ENCODE measurements at regions not wholly inside any gene's neighbourhood (a gene's known extent, or its start where the extent isn't known, plus 50 kb on each side); places are given as distances from the start of the nearest gene placed in this dataset.

DNA sequence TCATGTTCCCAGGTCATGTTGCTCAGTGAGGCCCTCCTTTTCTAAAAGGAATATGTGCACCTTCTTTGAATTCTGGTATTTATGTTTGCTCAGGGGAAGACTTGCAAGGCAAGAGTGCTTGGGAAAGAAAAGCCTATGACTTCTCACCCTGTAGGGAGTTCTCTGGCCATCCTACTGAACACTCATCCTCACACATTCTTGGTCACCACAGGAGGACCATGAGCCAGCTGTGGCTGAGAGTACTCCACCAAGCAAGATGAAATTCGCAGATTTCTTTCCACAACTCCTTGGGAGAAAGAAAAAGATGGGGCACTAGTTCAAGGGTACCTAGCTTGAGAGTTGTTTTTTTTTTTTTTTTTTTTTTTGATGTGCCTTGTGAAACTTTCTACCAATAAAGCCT is 179.6 kb downstream of the FZD1 start:
- no peak for DNase-seq
- Histone ChIP-seq H3K4me3 (ENCODE audit: low read length) (no peak overlapping the region), H3K9me3 (ENCODE audit: control insufficient read depth in 1 of 2, insufficient read depth in 1 of 2, low read length in 2 of 2) (peaks cover 0 to 9% of the 10 kb centered on the region in 2 experiments), H3K27ac (ENCODE audit: low read depth in 1 of 2, low read length in 2 of 2) (no peak overlapping the region), H3K27me3 (ENCODE audit: control insufficient read depth in 1 of 2, insufficient read depth in 2 of 2, low read length in 2 of 2) (no peaks in the 10 kb centered on the region), H3K4me1 (ENCODE audit: insufficient read depth, low read length) (no peaks in the 10 kb centered on the region), H3K36me3 (ENCODE audit: insufficient read depth, low read length) (no peaks in the 10 kb centered on the region)
- TF ChIP-seq CTCF (IDR thresholded peaks at IDR 0.05), result no peak
- H3K36me3 Mint-ChIP-seq (ENCODE audit: low read depth), result no peaks in the 10 kb centered on the region
- H3K27ac Mint-ChIP-seq, result no peak overlapping the region
- peaks cover 36% of the 10 kb centered on the region for H3K9me3 Mint-ChIP-seq
- CTCF ChIA-PET, result interaction anchor here (0.6 kb wide), 1 partner anchor 12 kb away, joined by 3 read pairs; no protein-coding TSS in a partner anchor
- no peaks in the 10 kb centered on the region for H3K27me3 Mint-ChIP-seq
- H3K4me1 Mint-ChIP-seq (ENCODE audit: low read depth), result no peaks in the 10 kb centered on the region
- ATAC-seq (ENCODE audit: poor library complexity), result no peak
- intact Hi-C loops (cut with DNase I, micrococcal nuclease), result no loop called here
- POLR2A ChIA-PET, result no interaction called here
- no peak overlapping the region for H3K4me3 Mint-ChIP-seq

GRCh38 chr7:91446819-91447218 is 182.6 kb downstream of the FZD1 start:
- ChIA-PET POLR2A (no interaction called here), CTCF (no interaction called here)
- no peaks in the 10 kb centered on the region for H3K27me3 Mint-ChIP-seq
- ATAC-seq (ENCODE audit: poor library complexity), result no peak
- no peak for TF ChIP-seq CTCF (IDR thresholded peaks at IDR 0.05)
- no peaks in the 10 kb centered on the region for H3K36me3 Mint-ChIP-seq (ENCODE audit: low read depth)
- H3K4me1 ChIP-seq (ENCODE audit: insufficient read depth, low read length), result no peaks in the 10 kb centered on the region
- no peak overlapping the region for H3K27ac Mint-ChIP-seq
- no peaks in the 10 kb centered on the region for H3K27me3 ChIP-seq (ENCODE audit: control insufficient read depth in 1 of 2, insufficient read depth in 2 of 2, low read length in 2 of 2)
- H3K27ac ChIP-seq (ENCODE audit: low read depth in 1 of 2, low read length in 2 of 2), result no peak overlapping the region
- no peak for DNase-seq
- H3K9me3 Mint-ChIP-seq, result peaks cover 31% of the 10 kb centered on the region
- H3K9me3 ChIP-seq (ENCODE audit: control insufficient read depth in 1 of 2, insufficient read depth in 1 of 2, low read length in 2 of 2), result no peaks in the 10 kb centered on the region
- H3K36me3 ChIP-seq (ENCODE audit: insufficient read depth, low read length), result no peaks in the 10 kb centered on the region
- intact Hi-C loops (cut with DNase I, micrococcal nuclease), result no loop called here
- H3K4me1 Mint-ChIP-seq (ENCODE audit: low read depth), result no peaks in the 10 kb centered on the region
- H3K4me3 Mint-ChIP-seq, result no peak overlapping the region
- no peak overlapping the region for H3K4me3 ChIP-seq (ENCODE audit: low read length)

DNA sequence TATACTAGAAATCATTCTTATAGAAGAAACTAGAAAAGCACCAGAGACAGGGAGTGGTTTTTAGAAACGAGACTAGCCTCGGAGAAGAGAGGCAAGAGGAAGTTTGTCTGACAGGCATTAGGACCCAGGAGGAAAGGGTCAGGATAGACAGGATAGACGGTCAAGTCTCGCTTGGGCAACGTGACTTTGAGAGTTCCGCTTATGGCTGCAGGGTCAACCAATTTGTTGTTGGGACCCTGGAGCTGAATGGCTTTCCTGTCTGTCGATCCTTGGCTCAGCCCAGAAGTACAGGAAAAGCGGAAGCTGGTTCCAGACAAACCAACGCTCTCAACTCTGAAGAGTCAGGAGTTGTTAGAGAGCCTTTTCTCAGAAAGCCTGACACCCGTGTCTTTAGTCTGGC is 191.2 kb downstream of the FZD1 start:
- Mint-ChIP-seq H3K27ac (no peak overlapping the region), H3K4me1 (ENCODE audit: low read depth) (no peaks in the 10 kb centered on the region), H3K27me3 (no peaks in the 10 kb centered on the region), H3K9me3 (peaks cover 3% of the 10 kb centered on the region), H3K4me3 (no peak overlapping the region), H3K36me3 (ENCODE audit: low read depth) (no peaks in the 10 kb centered on the region)
- no peak for TF ChIP-seq CTCF (IDR thresholded peaks at IDR 0.05)
- POLR2A ChIA-PET, result no interaction called here
- CTCF ChIA-PET, result no interaction called here
- intact Hi-C loops (cut with DNase I, micrococcal nuclease), result no loop called here
- ATAC-seq (ENCODE audit: poor library complexity) (no peak), DNase-seq (no peak)
- Histone ChIP-seq H3K36me3 (ENCODE audit: insufficient read depth, low read length) (no peaks in the 10 kb centered on the region), H3K27me3 (ENCODE audit: control insufficient read depth in 1 of 2, insufficient read depth in 2 of 2, low read length in 2 of 2) (no peaks in the 10 kb centered on the region), H3K4me3 (ENCODE audit: low read length) (no peak overlapping the region), H3K9me3 (ENCODE audit: control insufficient read depth in 1 of 2, insufficient read depth in 1 of 2, low read length in 2 of 2) (peaks cover 0 to 10% of the 10 kb centered on the region in 2 experiments), H3K4me1 (ENCODE audit: insufficient read depth, low read length) (no peaks in the 10 kb centered on the region), H3K27ac (ENCODE audit: low read depth in 1 of 2, low read length in 2 of 2) (no peak overlapping the region)

All from CD4-positive, alpha-beta T cell (primary cell).